Neural cell (in vitro differentiated cells): ENCODE measurements at regions not wholly inside any gene's neighbourhood (a gene's known extent, or its start where the extent isn't known, plus 50 kb on each side); places are given as distances from the start of the nearest gene placed in this dataset.

Experiments
- CTCF ChIP-seq: fragments of 450-650 bp; IDR thresholded peaks from 2 replicates; pipeline ENCODE4 v1.5.1; 2014; ENCODE audit warnings: antibody characterized with exemption, mild to moderate bottlenecking, moderate library complexity; ENCODE audit not compliant: poor library complexity, severe bottlenecking
- EZH2 ChIP-seq: fragments of 200-600, 300-800 bp; shearing (Covaris generic), sonication (generic); IDR thresholded peaks from 2 replicates; pipeline ENCODE4 v1.6.1; 2014; ENCODE audit warnings: antibody characterized with exemption, low read length, borderline replicate concordance, mild to moderate bottlenecking; ENCODE audit not compliant: insufficient read depth, poor library complexity, severe bottlenecking
- POLR2AphosphoS5 ChIP-seq: IDR thresholded peaks from 2 replicates; pipeline ENCODE4 v1.6.1; 2012

DNA sequence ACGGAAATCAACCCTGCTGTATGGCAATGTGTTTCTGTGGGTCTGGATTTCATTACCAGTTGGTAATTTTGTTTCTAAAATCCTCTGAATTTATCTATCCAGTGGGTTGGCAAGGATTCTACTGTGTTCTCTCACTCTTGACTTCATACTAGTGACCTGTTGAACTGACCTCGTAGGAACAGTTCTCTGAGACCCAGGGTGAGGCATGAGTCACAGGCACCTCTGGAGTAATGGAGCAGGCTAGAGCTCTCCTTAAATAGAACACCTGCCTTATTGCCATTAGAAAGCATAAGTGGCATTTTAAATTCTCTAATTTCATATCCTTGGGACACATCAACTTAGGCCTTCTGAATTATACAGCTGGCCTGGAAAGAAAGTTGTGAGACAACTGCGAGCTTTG, 258.3 kb upstream of the NAV3 start:
- TF ChIP-seq CTCF, result no peak
- TF ChIP-seq EZH2, result no peak
- no peak for TF ChIP-seq POLR2AphosphoS5
